NCI-H2196 treated with DMSO at 0.1 percent for 48 hours (cell line): ENCODE measurements at regions not wholly inside any gene's neighbourhood (a gene's known extent, or its start where the extent isn't known, plus 50 kb on each side); places are given as distances from the start of the nearest gene placed in this dataset.

Source experiments
- DNase-seq: peaks from one replicate; lab custom pipeline; 2025; ENCODE audit not compliant: unreplicated experiment; lab: John Stamatoyannopoulos, UW

- no peak for DNase-seq
These were observed 427.5 kb downstream of the PDCD6IP start for GRCh38 chr3:34225821-34226366.

GRCh38 chr3:34229876-34230275, 431.4 kb downstream of the PDCD6IP start:
- DNase-seq = no peak

GRCh38 chr3:34235096-34235495, 436.7 kb downstream of the PDCD6IP start:
- DNase-seq = no peak

- no peak for DNase-seq
These were observed 439.5 kb downstream of the PDCD6IP start for GRCh38 chr3:34237946-34238345.

GRCh38 chr3:34238407-34238806, 440.0 kb downstream of the PDCD6IP start:
- DNase-seq = no peak

GRCh38 chr3:34239287-34239686, 440.9 kb downstream of the PDCD6IP start:
- DNase-seq = no peak

- no peak for DNase-seq
These were observed 441.4 kb downstream of the PDCD6IP start for GRCh38 chr3:34239875-34240274.

- DNase-seq = no peak
These were observed 449.0 kb downstream of the PDCD6IP start for GRCh38 chr3:34247401-34247800.

GRCh38 chr3:34248352-34248751, 449.9 kb downstream of the PDCD6IP start:
- no peak for DNase-seq

GRCh38 chr3:34254285-34254684, 455.9 kb downstream of the PDCD6IP start:
- DNase-seq = no peak

- peak; percentile 74 for DNase-seq
These were observed 457.6 kb downstream of the PDCD6IP start for GRCh38 chr3:34256021-34256420.

- DNase-seq = no peak
These were observed 458.4 kb downstream of the PDCD6IP start for GRCh38 chr3:34256791-34257190.

- no peak for DNase-seq
These were observed 460.0 kb downstream of the PDCD6IP start for GRCh38 chr3:34258271-34258998.

GRCh38 chr3:34260271-34261000, 462.0 kb downstream of the PDCD6IP start:
- DNase-seq = peak; percentile 11

- DNase-seq = no peak
These were observed 462.6 kb downstream of the PDCD6IP start for GRCh38 chr3:34261001-34261385.

GRCh38 chr3:34263101-34263621, 464.7 kb downstream of the PDCD6IP start:
- peak; percentile 7 for DNase-seq

- no peak for DNase-seq
These were observed 466.1 kb downstream of the PDCD6IP start for GRCh38 chr3:34264337-34265041.

GRCh38 chr3:34267088-34267487, 468.7 kb downstream of the PDCD6IP start:
- DNase-seq = no peak

GRCh38 chr3:34268032-34268709, 469.7 kb downstream of the PDCD6IP start:
- no peak for DNase-seq

GRCh38 chr3:34275811-34276210, 477.4 kb downstream of the PDCD6IP start:
- no peak for DNase-seq

GRCh38 chr3:34276342-34276741, 477.9 kb downstream of the PDCD6IP start:
- DNase-seq = no peak
